22Rv1 (cell line): ENCODE measurements at regions not wholly inside any gene's neighbourhood (a gene's known extent, or its start where the extent isn't known, plus 50 kb on each side); places are given as distances from the start of the nearest gene placed in this dataset.
"Not testable (repeated sequence)": the region's sequence is repeated elsewhere in the genome, so short reads cannot be mapped to it uniquely, and the experiment has no call there.

Experiments
- CTCF ChIP-seq: fragments of 450-650 bp; IDR thresholded peaks from 2 replicates; pipeline ENCODE4 v1.5.1; 2017; ENCODE audit warnings: mild to moderate bottlenecking
- ZFX ChIP-seq: fragments of 450-650 bp; IDR thresholded peaks from 2 replicates; pipeline ENCODE4 v1.6.1; 2017; ENCODE audit warnings: antibody characterized with exemption, borderline replicate concordance

- TF ChIP-seq CTCF, ZFX: not testable (repeated sequence)
Measured at GRCh38 chr9:66183648-66184047, 446.7 kb downstream of the FOXD4L4 start.
